ENCODE measurements at regions not wholly inside any gene's neighbourhood (a gene's known extent, or its start where the extent isn't known, plus 50 kb on each side); places are given as distances from the start of the nearest gene placed in this dataset.

DNA sequence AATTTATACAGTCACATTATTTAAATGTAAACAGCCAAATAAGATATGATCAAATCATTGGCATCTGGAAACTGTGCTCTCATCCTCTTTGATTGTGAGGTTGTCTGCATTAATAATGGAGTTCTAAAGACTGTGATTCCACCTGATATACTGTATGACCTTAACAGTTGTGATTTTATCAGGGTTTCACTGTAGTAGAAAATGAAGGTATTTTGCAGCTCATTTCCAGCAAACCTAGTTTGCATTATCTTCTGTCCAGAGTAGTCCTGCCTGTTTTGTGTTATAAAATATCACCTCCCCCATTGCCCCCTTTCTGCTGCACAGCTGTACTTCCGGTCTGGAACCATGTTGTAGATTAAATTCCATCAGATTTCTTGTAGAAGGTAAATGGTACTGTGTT, 731.6 kb upstream of the FANCL start:
- Histone ChIP-seq H3K9me3 (ENCODE audit: control insufficient read depth, insufficient read depth, low read depth, low read length) (no peaks in the 10 kb centered on the region), H3K27me3 (ENCODE audit: control insufficient read depth, insufficient read depth, low read length) (no peaks in the 10 kb centered on the region), H3K4me1 (ENCODE audit: control insufficient read depth, insufficient read depth, low read length) (no peaks in the 10 kb centered on the region), H3K36me3 (ENCODE audit: control insufficient read depth, insufficient read depth, low read length) (no peaks in the 10 kb centered on the region), H3K4me3 (ENCODE audit: low read depth in 2 of 2, low read length in 2 of 2) (no peak overlapping the region), H3K27ac (ENCODE audit: low read length) (no peak overlapping the region)
- intact Hi-C loops (cut with micrococcal nuclease; ENCODE audit: unreplicated experiment) (no loop called here), in situ Hi-C loops (cut with HindIII; ENCODE audit: low pct_unique_long_range_greater_than_20kb, low sequenced_read_pairs) (no loop called here)
- ATAC-seq (no peak), DNase-seq (ENCODE audit: low read depth, low spot score) (no peak)
- TF ChIP-seq TCF7L2 (IDR thresholded peaks at IDR 0.05; ENCODE audit: low read depth, low read length) (no peak), POLR2AphosphoS5 (IDR thresholded peaks at IDR 0.05; ENCODE audit: low read depth, low read length) (no peak), SIN3A (IDR thresholded peaks at IDR 0.05; ENCODE audit: borderline replicate concordance, insufficient read depth, low read depth, low read length) (no peak), REST (IDR thresholded peaks at IDR 0.05; ENCODE audit: insufficient read depth in 1 of 2, low read depth in 2 of 2, low read length in 1 of 2) (no peak)
- TF ChIP-seq, protein P1, sequence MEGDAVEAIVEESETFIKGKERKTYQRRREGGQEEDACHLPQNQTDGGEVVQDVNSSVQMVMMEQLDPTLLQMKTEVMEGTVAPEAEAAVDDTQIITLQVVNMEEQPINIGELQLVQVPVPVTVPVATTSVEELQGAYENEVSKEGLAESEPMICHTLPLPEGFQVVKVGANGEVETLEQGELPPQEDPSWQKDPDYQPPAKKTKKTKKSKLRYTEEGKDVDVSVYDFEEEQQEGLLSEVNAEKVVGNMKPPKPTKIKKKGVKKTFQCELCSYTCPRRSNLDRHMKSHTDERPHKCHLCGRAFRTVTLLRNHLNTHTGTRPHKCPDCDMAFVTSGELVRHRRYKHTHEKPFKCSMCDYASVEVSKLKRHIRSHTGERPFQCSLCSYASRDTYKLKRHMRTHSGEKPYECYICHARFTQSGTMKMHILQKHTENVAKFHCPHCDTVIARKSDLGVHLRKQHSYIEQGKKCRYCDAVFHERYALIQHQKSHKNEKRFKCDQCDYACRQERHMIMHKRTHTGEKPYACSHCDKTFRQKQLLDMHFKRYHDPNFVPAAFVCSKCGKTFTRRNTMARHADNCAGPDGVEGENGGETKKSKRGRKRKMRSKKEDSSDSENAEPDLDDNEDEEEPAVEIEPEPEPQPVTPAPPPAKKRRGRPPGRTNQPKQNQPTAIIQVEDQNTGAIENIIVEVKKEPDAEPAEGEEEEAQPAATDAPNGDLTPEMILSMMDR (IDR thresholded peaks at IDR 0.05): no peak
- no TSS peak for BruUV-seq (replicated peaks)
- POLR2A ChIA-PET: no interaction called here
- CTCF ChIA-PET: no interaction called here

- CTCF ChIA-PET: no interaction called here
- Histone ChIP-seq H3K27me3 (ENCODE audit: control insufficient read depth, insufficient read depth, low read length) (no peaks in the 10 kb centered on the region), H3K4me3 (ENCODE audit: low read depth in 2 of 2, low read length in 2 of 2) (no peak overlapping the region), H3K27ac (ENCODE audit: low read length) (no peak overlapping the region), H3K36me3 (ENCODE audit: control insufficient read depth, insufficient read depth, low read length) (no peaks in the 10 kb centered on the region), H3K4me1 (ENCODE audit: control insufficient read depth, insufficient read depth, low read length) (no peaks in the 10 kb centered on the region), H3K9me3 (ENCODE audit: control insufficient read depth, insufficient read depth, low read depth, low read length) (no peaks in the 10 kb centered on the region)
- DNase-seq (ENCODE audit: low read depth, low spot score) (no peak), ATAC-seq (no peak)
- POLR2A ChIA-PET: no interaction called here
- in situ Hi-C loops (cut with HindIII; ENCODE audit: low pct_unique_long_range_greater_than_20kb, low sequenced_read_pairs) (no loop called here), intact Hi-C loops (cut with micrococcal nuclease; ENCODE audit: unreplicated experiment) (no loop called here)
- TF ChIP-seq POLR2AphosphoS5 (IDR thresholded peaks at IDR 0.05; ENCODE audit: low read depth, low read length) (no peak), SIN3A (IDR thresholded peaks at IDR 0.05; ENCODE audit: borderline replicate concordance, insufficient read depth, low read depth, low read length) (no peak), REST (IDR thresholded peaks at IDR 0.05; ENCODE audit: insufficient read depth in 1 of 2, low read depth in 2 of 2, low read length in 1 of 2) (no peak), TCF7L2 (IDR thresholded peaks at IDR 0.05; ENCODE audit: low read depth, low read length) (no peak)
- TF ChIP-seq, protein P1 (IDR thresholded peaks at IDR 0.05): no peak
- no TSS peak for BruUV-seq (replicated peaks)
Observed at GRCh38 chr2:58971511-58972360, 730.6 kb upstream of the FANCL start.
